Gastroesophageal sphincter (tissue), 4 donors: ENCODE measurements at regions not wholly inside any gene's neighbourhood (a gene's known extent, or its start where the extent isn't known, plus 50 kb on each side); places are given as distances from the start of the nearest gene placed in this dataset.

Experiments used
- ATAC-seq: fragments of 150-250 bp; one replicate; pipeline ENCODE4 v1.9.1; 2016; ENCODE audit warnings: mild to moderate bottlenecking, moderate library complexity
- H3K27ac ChIP-seq, 4 donors: fragments of 200-600 bp; sonication (generic) in 3 of 4; 1 replicate in 3 of 4; 2 replicates in 1 of 4; pipeline ENCODE4 v1.5.1; 2016 to 2019
- H3K27me3 ChIP-seq: fragments of 200-600 bp; sonication (generic); one replicate; pipeline ENCODE4 v1.5.1; 2019
- H3K36me3 ChIP-seq, 2 donors: fragments of 200-600 bp; sonication (generic); one replicate each; pipeline ENCODE4 v1.5.1; 2019; ENCODE audit warnings: control low read depth in 1 of 2
- H3K4me1 ChIP-seq, 3 donors: fragments of 200-600 bp; sonication (generic); 1 replicate in 2 of 3; 2 replicates in 1 of 3; pipeline ENCODE4 v1.5.1; 2016 to 2019; ENCODE audit warnings: control low read depth in 2 of 3
- H3K4me3 ChIP-seq, 2 donors: fragments of 200-600 bp; sonication (generic); one replicate each; pipeline ENCODE4 v1.5.1; 2019; ENCODE audit warnings: mild to moderate bottlenecking in 1 of 2, moderate library complexity in 1 of 2
- H3K9me3 ChIP-seq, 3 donors: fragments of 200-600 bp; sonication (generic); one replicate each; pipeline ENCODE4 v1.5.1; 2017 to 2019; ENCODE audit warnings: control low read depth in 2 of 3
- CTCF ChIP-seq, 4 experiments: fragments of 200-600 bp in 2 of 4; fragments of 450-650 bp in 2 of 4; sonication (generic) in 1 of 4; IDR thresholded peaks; one replicate each; pipeline ENCODE4 v1.5.1; 2017 to 2019; ENCODE audit warnings: antibody characterized with exemption in 4 of 4, mild to moderate bottlenecking in 2 of 4, moderate library complexity in 2 of 4
- EP300 ChIP-seq: sonication (generic); formaldehyde crosslinking; IDR thresholded peaks from one replicate; pipeline ENCODE4 v1.6.1; 2017; ENCODE audit warnings: antibody characterized with exemption, mild to moderate bottlenecking
- POLR2A ChIP-seq, 2 donors: fragments of 450-650 bp; IDR thresholded peaks; one replicate each; pipeline ENCODE4 v1.6.1; 2017; ENCODE audit warnings: antibody characterized with exemption in 2 of 2, mild to moderate bottlenecking in 2 of 2, moderate library complexity in 1 of 2
- POLR2AphosphoS5 ChIP-seq: sonication (generic); formaldehyde crosslinking; IDR thresholded peaks from one replicate; pipeline ENCODE4 v1.6.1; 2017; ENCODE audit warnings: antibody characterized with exemption
- WGBS, 2 donors: methylation state at CpG; one replicate each; pipeline ENCODE4 v1.1.5; 2018; ENCODE audit warnings: low coverage in 1 of 2; 5-methylcytosine and 5-hydroxymethylcytosine counted together

GRCh38 chr17:71899317-71899716 lies 221.5 kb upstream of the SOX9 start:
- no peak for ATAC-seq
- 79 to 100% methylated on average over 4 of the region's 4 CpGs for WGBS, 2 donors
- Histone ChIP-seq H3K27ac (no peak overlapping the region), H3K4me1 (peaks cover 0 to 6% (median 0%) of the 10 kb centered on the region in 3 donors), H3K27me3 (no peaks in the 10 kb centered on the region), H3K4me3 (no peak overlapping the region), H3K9me3 (no peaks in the 10 kb centered on the region), H3K36me3 (no peaks in the 10 kb centered on the region)
- TF ChIP-seq CTCF (IDR thresholded peaks at IDR 0.05): no peak
- no peak for TF ChIP-seq EP300
- TF ChIP-seq POLR2A (IDR thresholded peaks at IDR 0.05): no peak
- no peak for TF ChIP-seq POLR2AphosphoS5

GRCh38 chr17:71900621-71901229 lies 220.1 kb upstream of the SOX9 start:
- no peak overlapping the region for H3K4me3 ChIP-seq
- WGBS, 2 donors: 26 to 65% methylated on average over 2 to 6 of the region's 6 CpGs

GRCh38 chr17:71902894-71903506 lies 217.8 kb upstream of the SOX9 start:
- H3K4me3 ChIP-seq: no peak overlapping the region
- WGBS, 2 donors: 55 to 100% methylated on average over 2 to 3 of the region's 3 CpGs
- ATAC-seq: no peak

More at GRCh38 chr17:71900621-71901229, 220.1 kb upstream of the SOX9 start:
- no peak for ATAC-seq
- H3K27me3 ChIP-seq: no peaks in the 10 kb centered on the region
- no peak overlapping the region for H3K27ac ChIP-seq
- H3K4me1 ChIP-seq: peaks cover 0 to 6% (median 0%) of the 10 kb centered on the region in 3 donors
- no peaks in the 10 kb centered on the region for H3K36me3 ChIP-seq
- no peaks in the 10 kb centered on the region for H3K9me3 ChIP-seq
- no peak for TF ChIP-seq CTCF (IDR thresholded peaks at IDR 0.05)
- TF ChIP-seq EP300: no peak
- TF ChIP-seq POLR2AphosphoS5: no peak
- TF ChIP-seq POLR2A (IDR thresholded peaks at IDR 0.05): no peak

GRCh38 chr17:71905376-71906031 lies 215.3 kb upstream of the SOX9 start:
- no peaks in the 10 kb centered on the region for H3K27me3 ChIP-seq
- no peak overlapping the region for H3K4me3 ChIP-seq
- WGBS, 2 donors: 95 to 100% methylated on average over 3 of the region's 3 CpGs
- H3K36me3 ChIP-seq: no peaks in the 10 kb centered on the region
- no peak for TF ChIP-seq POLR2A (IDR thresholded peaks at IDR 0.05)
- TF ChIP-seq POLR2AphosphoS5: no peak
- TF ChIP-seq CTCF (IDR thresholded peaks at IDR 0.05): no peak
- no peak for TF ChIP-seq EP300
- H3K9me3 ChIP-seq: no peaks in the 10 kb centered on the region
- peaks cover 0 to 6% (median 0%) of the 10 kb centered on the region in 3 donors for H3K4me1 ChIP-seq
- H3K27ac ChIP-seq: no peak overlapping the region
- ATAC-seq: no peak

More at GRCh38 chr17:71902894-71903506, 217.8 kb upstream of the SOX9 start:
- Histone ChIP-seq H3K27me3 (no peaks in the 10 kb centered on the region), H3K4me1 (peaks cover 0 to 6% (median 0%) of the 10 kb centered on the region in 3 donors), H3K36me3 (no peaks in the 10 kb centered on the region), H3K9me3 (no peaks in the 10 kb centered on the region), H3K27ac (no peak overlapping the region)
- no peak for TF ChIP-seq POLR2AphosphoS5

GRCh38 chr17:71909155-71909554 lies 211.7 kb upstream of the SOX9 start:
- H3K27ac ChIP-seq: no peak overlapping the region
- WGBS, 2 donors: 81 to 89% methylated on average over 5 of the region's 5 CpGs
- no peak for ATAC-seq
- no peak for TF ChIP-seq POLR2A (IDR thresholded peaks at IDR 0.05)
- TF ChIP-seq POLR2AphosphoS5: no peak
- TF ChIP-seq EP300: no peak
- no peak overlapping the region for H3K4me3 ChIP-seq
- H3K4me1 ChIP-seq: no peaks in the 10 kb centered on the region
- H3K9me3 ChIP-seq: no peaks in the 10 kb centered on the region
- H3K36me3 ChIP-seq: no peaks in the 10 kb centered on the region
- no peaks in the 10 kb centered on the region for H3K27me3 ChIP-seq
